ENCODE measurements at regions not wholly inside any gene's neighbourhood (a gene's known extent, or its start where the extent isn't known, plus 50 kb on each side); places are given as distances from the start of the nearest gene placed in this dataset.
A peak's percentile ranks its signal among the peaks of the same experiment; 100 is the strongest.
"Not testable (repeated sequence)": the region's sequence is repeated elsewhere in the genome, so short reads cannot be mapped to it uniquely, and the experiment has no call there.

- DNase-seq: no peak
Observed at GRCh38 chr2:190005513-190005912, 57.0 kb downstream of the MSTN start.

DNA sequence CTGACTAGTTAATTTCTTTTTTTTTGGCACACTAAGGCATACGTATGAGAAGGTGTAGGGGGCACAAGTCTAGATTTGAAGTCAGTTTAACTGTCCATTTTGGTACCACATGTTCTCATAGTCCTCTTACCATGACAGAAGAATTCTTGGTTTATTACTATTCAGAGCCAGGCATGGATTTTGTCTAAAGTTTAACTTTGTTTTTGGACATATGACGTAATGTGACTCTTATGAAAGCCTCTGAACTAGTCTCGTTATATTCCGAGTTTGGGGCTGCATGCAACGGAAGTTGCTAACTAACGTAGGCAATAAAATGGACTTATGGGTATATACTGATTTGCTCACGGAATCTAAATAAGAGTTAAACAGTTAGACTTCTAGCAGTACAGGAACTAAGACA, 62.9 kb downstream of the MSTN start:
- no peak for DNase-seq

DNA sequence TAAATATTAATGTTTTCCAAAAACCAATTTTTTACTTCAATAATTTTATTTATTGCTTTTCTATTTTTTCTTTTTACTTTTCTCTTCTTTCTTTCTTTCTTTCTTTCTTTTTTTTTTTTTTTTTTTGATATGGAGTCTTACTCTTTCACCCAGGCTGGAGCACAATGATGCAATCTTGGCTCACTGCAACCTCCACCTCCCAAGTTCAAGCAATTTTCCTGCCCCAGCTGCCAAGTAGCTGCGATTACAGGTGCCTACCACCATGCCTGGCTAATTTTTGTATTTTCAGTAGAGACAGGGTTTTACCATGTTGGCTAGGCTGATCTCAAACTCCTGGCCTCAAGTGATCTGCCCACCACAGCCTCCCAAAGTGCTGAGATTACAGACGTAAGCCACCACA, 63.9 kb downstream of the MSTN start:
- DNase-seq: not testable (repeated sequence)

DNA sequence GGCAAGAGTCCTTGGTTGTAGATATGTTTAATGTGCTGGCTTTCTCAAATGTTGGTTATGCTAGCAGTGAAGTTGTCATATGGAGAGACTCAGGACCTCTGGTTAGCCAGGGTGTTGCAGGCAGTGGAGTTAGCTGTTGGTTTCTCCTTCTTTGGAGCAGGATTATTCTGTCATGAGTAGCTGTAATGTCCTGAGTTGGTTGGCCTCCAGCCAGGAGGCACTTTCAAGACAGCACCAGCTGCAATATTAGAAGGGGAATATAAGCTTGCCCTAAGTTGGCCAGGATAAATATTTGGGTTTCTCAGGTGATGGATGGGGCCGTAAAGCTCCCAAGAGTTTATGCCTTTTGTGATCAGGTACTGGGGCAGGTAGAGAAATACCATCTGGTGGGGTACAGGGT, 65.5 kb downstream of the MSTN start:
- peak; percentile 22 for DNase-seq

GRCh38 chr2:189995679-189996078, 66.8 kb downstream of the MSTN start:
- DNase-seq: no peak

GRCh38 chr2:189982780-189983394, 79.6 kb downstream of the MSTN start:
- DNase-seq: no peak

GRCh38 chr2:189982087-189982486, 80.4 kb downstream of the MSTN start:
- no peak for DNase-seq

- not testable (repeated sequence) for DNase-seq
Observed at GRCh38 chr2:189976488-189976887, 86.0 kb downstream of the MSTN start.

DNA sequence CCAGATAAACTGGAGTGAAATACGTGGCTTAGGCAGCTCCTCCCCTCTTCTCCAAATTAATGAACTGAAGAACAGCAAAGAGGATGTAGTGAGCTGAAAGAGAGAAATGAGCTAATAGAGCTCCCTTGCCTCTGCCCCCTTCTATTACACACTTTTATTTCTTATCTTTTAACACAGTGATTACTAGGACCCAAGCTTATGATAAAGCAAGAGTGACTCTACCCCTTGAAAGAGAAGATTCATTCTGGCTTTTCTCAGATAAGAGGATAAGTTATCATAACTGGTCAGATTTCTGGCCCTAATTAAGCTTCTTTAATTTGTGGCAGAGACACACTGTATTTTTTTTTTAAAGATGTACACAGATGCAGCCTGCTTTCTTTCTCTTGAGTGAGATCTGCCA, 102.2 kb downstream of the MSTN start:
- DNase-seq: no peak

GRCh38 chr2:189959450-189959849, 103.1 kb downstream of the MSTN start:
- DNase-seq: peak; percentile 61

DNA sequence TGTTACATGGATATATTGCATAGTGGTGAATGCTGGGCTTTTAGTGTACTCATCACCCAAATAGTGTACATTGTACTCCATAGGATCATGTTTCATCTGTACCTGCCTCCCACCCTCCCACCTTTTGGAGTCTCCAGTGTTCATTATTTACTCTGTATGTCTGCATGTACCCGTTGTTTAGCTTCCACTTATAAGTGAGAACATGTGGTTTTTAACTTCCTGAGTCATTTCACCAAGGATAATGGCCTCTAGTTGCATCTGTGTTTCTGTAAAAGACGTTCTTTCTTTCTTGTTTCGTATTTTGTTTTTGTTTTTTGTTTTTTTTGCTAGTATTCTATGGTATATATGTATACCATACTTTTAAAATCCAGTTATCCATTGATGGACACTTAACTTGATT, 107.5 kb downstream of the MSTN start:
- no peak for DNase-seq

GRCh38 chr2:189952536-189953109, 109.9 kb downstream of the MSTN start:
- no peak for DNase-seq

DNA sequence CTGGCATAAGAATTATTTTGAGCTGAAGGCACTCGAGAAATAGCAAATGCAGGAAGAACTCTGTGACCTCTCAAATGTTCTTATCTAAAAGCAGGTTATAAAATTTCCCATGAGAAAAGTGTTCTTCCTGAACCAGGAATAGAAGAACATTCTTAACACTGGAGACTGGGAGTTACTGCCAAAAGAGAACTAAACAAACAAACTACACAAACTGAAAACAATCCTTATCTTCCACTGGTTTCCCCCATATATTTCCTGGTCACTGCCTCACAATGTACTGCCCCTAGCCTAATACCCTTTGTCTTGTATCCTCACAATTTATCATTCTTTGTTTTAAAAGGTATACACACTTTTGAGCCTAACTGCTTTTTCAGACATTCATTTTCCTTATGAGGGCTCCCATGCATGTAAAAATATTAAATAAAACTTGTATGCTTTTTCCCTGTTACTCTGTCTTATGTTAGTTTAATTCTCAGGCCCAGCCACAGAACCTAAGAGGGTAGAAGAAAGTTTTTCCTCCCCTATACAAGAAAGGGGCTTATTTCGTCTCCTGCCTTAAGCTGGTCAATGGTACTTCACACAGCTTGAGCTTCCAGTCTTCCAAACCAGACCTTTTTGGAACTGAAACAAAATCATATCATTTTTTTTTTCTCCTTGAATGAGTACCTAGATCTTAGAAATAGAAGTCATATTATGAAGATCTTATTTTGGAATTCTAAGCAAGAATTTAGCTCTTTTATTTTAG, 110.6 kb downstream of the MSTN start:
- DNase-seq: no peak

- no peak for DNase-seq
Observed at GRCh38 chr2:189943009-189943408, 119.5 kb downstream of the MSTN start.

DNA sequence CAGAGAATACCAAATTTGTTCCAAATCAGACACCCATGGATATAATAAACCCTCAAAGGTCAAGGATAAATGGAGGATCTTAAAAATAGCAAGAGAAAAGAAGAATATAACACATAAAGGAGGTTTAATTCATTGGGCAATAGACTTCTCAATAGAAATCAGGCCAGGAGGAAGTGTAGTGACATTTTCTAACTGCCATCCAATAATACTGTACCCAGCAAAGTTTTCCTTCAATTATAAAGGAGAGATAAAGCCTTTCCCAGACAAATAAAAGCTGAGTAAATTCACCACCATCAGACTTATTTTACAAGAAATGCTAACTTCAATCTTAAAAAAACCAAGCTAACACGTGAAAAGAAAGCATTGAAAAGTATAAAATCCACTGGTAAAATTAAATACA, 121.6 kb downstream of the MSTN start:
- no peak for DNase-seq

DNA sequence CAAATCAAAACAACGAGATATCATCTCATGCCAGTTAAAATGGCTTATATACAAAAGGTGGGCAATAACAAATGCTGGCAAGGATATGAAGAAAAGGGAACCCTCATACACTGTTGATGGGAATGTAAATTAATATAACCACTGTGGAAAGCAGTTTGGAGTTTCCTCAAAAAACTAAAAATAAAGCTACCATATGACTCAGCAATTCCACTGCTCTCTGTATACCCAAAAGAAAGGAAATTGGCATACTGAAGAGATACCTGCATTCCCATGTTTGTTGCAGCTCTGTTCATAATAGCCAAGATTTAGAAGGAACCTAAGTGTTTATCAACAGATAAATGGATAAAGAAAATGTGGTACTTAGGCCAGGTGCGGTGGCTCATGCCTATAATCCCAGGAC, 124.8 kb downstream of the MSTN start:
- DNase-seq: no peak

DNA sequence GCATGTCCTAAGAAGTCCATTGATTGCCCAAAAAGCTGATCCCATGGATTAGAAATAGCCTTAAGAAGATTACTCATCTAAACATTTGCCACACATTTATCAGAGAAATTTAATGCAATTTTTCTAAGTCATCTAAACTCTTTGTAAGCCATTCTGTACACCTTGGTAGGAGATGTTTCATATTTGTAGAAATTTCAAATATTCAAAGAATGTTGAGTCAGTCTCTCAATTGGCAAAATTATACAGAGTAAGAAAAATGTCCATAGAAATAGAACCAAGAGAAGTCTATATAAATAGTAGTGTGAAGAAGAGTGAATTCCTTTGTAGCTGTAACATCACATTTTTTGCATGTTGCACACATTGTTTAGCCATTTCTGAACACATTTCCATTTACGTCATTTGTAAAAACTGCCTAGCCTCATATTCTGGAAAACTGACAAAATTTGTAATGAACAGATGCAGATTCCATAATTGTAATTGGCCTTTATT, 128.6 kb downstream of the MSTN start:
- peak; percentile 5 for DNase-seq

GRCh38 chr2:189933041-189933440, 129.5 kb downstream of the MSTN start:
- no peak for DNase-seq

DNA sequence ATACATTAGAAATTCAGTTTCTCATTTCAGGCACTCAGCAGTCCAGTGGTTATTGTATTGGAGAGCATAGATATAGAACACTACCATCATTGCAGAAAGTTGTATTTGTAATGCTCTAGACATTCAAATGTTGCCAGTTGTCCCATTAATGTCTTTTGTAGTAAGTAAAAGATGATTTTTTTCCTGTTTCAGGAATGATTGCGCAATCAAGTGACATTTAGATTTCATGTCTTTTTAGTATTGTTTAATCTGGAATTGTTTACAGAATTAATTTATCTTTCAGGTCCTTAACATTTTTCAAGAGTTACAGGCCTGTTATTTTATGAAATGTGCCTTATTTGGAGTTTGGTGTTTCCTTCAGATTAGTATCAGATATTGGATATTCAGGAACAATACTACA, 134.7 kb downstream of the MSTN start:
- no peak for DNase-seq

All from tongue (tissue), 1 donor.